H1 (cell line): ENCODE measurements at regions not wholly inside any gene's neighbourhood (a gene's known extent, or its start where the extent isn't known, plus 50 kb on each side); places are given as distances from the start of the nearest gene placed in this dataset.

ENCODE experiments used
- CTCF ChIA-PET: fragments of 300-600 bp; sonication (Branson Sonifier 250); formaldehyde crosslinking; loops from one replicate; lab custom pipeline; 2021; ENCODE audit not compliant: partially characterized antibody; lab: Charles Lee
- POLR2A ChIA-PET: fragments of 300-600 bp; sonication (Branson Sonifier 250); formaldehyde crosslinking; loops from one replicate; lab custom pipeline; 2021; ENCODE audit warnings: inconsistent platforms; ENCODE audit not compliant: partially characterized antibody; lab: Charles Lee
- DNase-seq, 2 experiments: peaks; one replicate each; pipeline versions ENCODE4 v3.0.0 to v3.0.0-alpha.2; 2010 to 2022; ENCODE audit warnings: low spot score in 2 of 2, low read depth in 1 of 2, mixed read lengths in 1 of 2
- FAIRE-seq: peaks from 2 replicates; lab custom pipeline; 2011; peaks lifted over from hg19 to GRCh38; lab: Jason Lieb, UNC
- H2AFZ ChIP-seq: 2 replicates; pipeline ENCODE4 v1.8.1; 2012; ENCODE audit warnings: low read length, inconsistent platforms
- H2AK5ac ChIP-seq: 2 replicates; pipeline ENCODE4 v1.6.1; 2013; ENCODE audit warnings: low read depth, low read length
- H2BK120ac ChIP-seq: replicated peaks from 2 replicates; pipeline ENCODE3; 2013; ENCODE audit warnings: low read depth, low read length, inconsistent platforms
- H2BK12ac ChIP-seq: 2 replicates; pipeline ENCODE4 v1.6.1; 2013; ENCODE audit warnings: low read depth, low read length
- H2BK15ac ChIP-seq: 2 replicates; pipeline ENCODE4 v1.6.1; 2013; ENCODE audit warnings: low read length
- H2BK20ac ChIP-seq: 2 replicates; pipeline ENCODE4 v1.6.1; 2013; ENCODE audit warnings: low read length
- H2BK5ac ChIP-seq: 2 replicates; pipeline ENCODE4 v1.6.1; 2013; ENCODE audit warnings: low read depth, low read length
- H3K14ac ChIP-seq: 2 replicates; pipeline ENCODE4 v1.6.1; 2013; ENCODE audit warnings: inconsistent platforms; ENCODE audit not compliant: insufficient read length
- H3K18ac ChIP-seq: 2 replicates; pipeline ENCODE4 v1.6.1; 2013; ENCODE audit warnings: low read length; ENCODE audit errors: extremely low read depth
- H3K23ac ChIP-seq: 2 replicates; pipeline ENCODE4 v1.6.1; 2013; ENCODE audit warnings: inconsistent platforms; ENCODE audit not compliant: insufficient read length
- H3K23me2 ChIP-seq: 2 replicates; pipeline ENCODE4 v1.6.1; 2013; ENCODE audit warnings: low read depth, low read length
- H3K27ac ChIP-seq: 2 replicates; pipeline ENCODE4 v1.6.1; 2011; ENCODE audit warnings: low read depth, low read length, inconsistent platforms
- H3K27me3 ChIP-seq, 4 experiments: replicated peaks in 1 of 4; 1 replicate in 1 of 4; 2 replicates in 3 of 4; pipeline versions ENCODE4 v1.6.1 to v1.8.1; 2011 to 2013; ENCODE audit warnings: low read length in 3 of 4, mild to moderate bottlenecking in 3 of 4, inconsistent platforms in 2 of 4, mixed read lengths in 2 of 4, moderate library complexity in 1 of 4; ENCODE audit not compliant: control insufficient read depth in 3 of 4, insufficient read depth in 3 of 4; ENCODE audit errors: extremely low read depth in 1 of 4
- H3K36me3 ChIP-seq, 4 experiments: 2 replicates each; pipeline versions ENCODE4 v1.6.1 to v1.8.1; 2011 to 2013; ENCODE audit warnings: mild to moderate bottlenecking in 4 of 4, low read length in 3 of 4, moderate library complexity in 2 of 4, control low read depth in 1 of 4, inconsistent platforms in 1 of 4; ENCODE audit not compliant: insufficient read depth in 4 of 4, control insufficient read depth in 2 of 4
- H3K4ac ChIP-seq: replicated peaks from 2 replicates; pipeline ENCODE3; 2013; ENCODE audit warnings: low read length, low read depth, mixed read lengths, inconsistent platforms; ENCODE audit not compliant: insufficient read length
- H3K4me1 ChIP-seq, 4 experiments: replicated peaks in 1 of 4; 1 replicate in 1 of 4; 2 replicates in 3 of 4; pipeline versions ENCODE4 v1.6.1 to v1.8.1; 2011 to 2013; ENCODE audit warnings: low read length in 3 of 4, inconsistent platforms in 2 of 4, mixed read lengths in 1 of 4; ENCODE audit not compliant: insufficient read depth in 4 of 4, control insufficient read depth in 3 of 4
- H3K4me2 ChIP-seq, 2 experiments: 2 replicates each; pipeline versions ENCODE4 v1.6.1 to v1.8.1; 2011 to 2013; ENCODE audit warnings: low read depth in 2 of 2, low read length in 2 of 2, control low read depth in 1 of 2, inconsistent platforms in 1 of 2, mild to moderate bottlenecking in 1 of 2; ENCODE audit not compliant: insufficient read depth in 1 of 2
- H3K4me3 ChIP-seq, 4 experiments: fragments of 200-600, 300-600 bp in 1 of 4; sonication (generic), shearing (Covaris generic), sonication (Bioruptor Twin) in 1 of 4; 2 replicates each; pipeline versions ENCODE4 v1.5.1 to v1.8.1; 2011 to 2016; ENCODE audit warnings: low read length in 4 of 4, low read depth in 3 of 4, control low read depth in 2 of 4, inconsistent platforms in 2 of 4, mild to moderate bottlenecking in 2 of 4, mixed read lengths in 1 of 4, moderate library complexity in 1 of 4; ENCODE audit not compliant: insufficient read depth in 2 of 4; ENCODE audit errors: extremely low read depth in 1 of 4
- H3K56ac ChIP-seq: replicated peaks from 2 replicates; pipeline ENCODE3; 2013; ENCODE audit warnings: low read depth, mild to moderate bottlenecking, mixed read lengths, low read length, inconsistent platforms; ENCODE audit not compliant: insufficient read length
- H3K79me1 ChIP-seq: 2 replicates; pipeline ENCODE4 v1.6.1; 2013; ENCODE audit warnings: low read depth, low read length, control low read depth
- H3K79me2 ChIP-seq, 2 experiments: 2 replicates each; pipeline versions ENCODE4 v1.6.1 to v1.8.1; 2012 to 2013; ENCODE audit warnings: low read length in 2 of 2, mild to moderate bottlenecking in 2 of 2, inconsistent platforms in 1 of 2; ENCODE audit not compliant: insufficient read depth in 2 of 2, control insufficient read depth in 1 of 2
- H3K9ac ChIP-seq, 4 experiments: replicated peaks in 1 of 4; 1 replicate in 1 of 4; 2 replicates in 3 of 4; pipeline versions ENCODE4 v1.6.1 to v1.8.1; 2011 to 2013; ENCODE audit warnings: low read depth in 3 of 4, low read length in 3 of 4, control low read depth in 2 of 4, mild to moderate bottlenecking in 2 of 4, moderate library complexity in 2 of 4, inconsistent platforms in 1 of 4; ENCODE audit errors: extremely low read depth in 1 of 4
- H3K9me3 ChIP-seq, 2 experiments: 2 replicates each; pipeline versions ENCODE4 v1.6.1 to v1.8.1; 2012 to 2013; ENCODE audit warnings: mild to moderate bottlenecking in 2 of 2, moderate library complexity in 2 of 2, control low read depth in 1 of 2, inconsistent platforms in 1 of 2, low read depth in 1 of 2, low read length in 1 of 2, mixed read lengths in 1 of 2; ENCODE audit not compliant: insufficient read depth in 2 of 2
- H4K20me1 ChIP-seq, 2 experiments: replicated peaks in 1 of 2; 2 replicates each; pipeline versions ENCODE3 to v1.8.1; 2011 to 2013; ENCODE audit warnings: inconsistent platforms in 2 of 2, low read length in 2 of 2, mild to moderate bottlenecking in 1 of 2; ENCODE audit not compliant: insufficient read depth in 2 of 2, control insufficient read depth in 1 of 2
- H4K5ac ChIP-seq: 2 replicates; pipeline ENCODE4 v1.6.1; 2013; ENCODE audit warnings: low read length, low read depth, mixed read lengths, inconsistent platforms; ENCODE audit not compliant: insufficient read length
- H4K8ac ChIP-seq: 2 replicates; pipeline ENCODE4 v1.8.0; 2013; ENCODE audit warnings: mild to moderate bottlenecking, moderate library complexity, low read length, inconsistent platforms; ENCODE audit not compliant: insufficient read depth; ENCODE audit errors: extremely low read depth
- H4K91ac ChIP-seq: replicated peaks from 2 replicates; pipeline ENCODE3; 2013; ENCODE audit warnings: low read length, mixed read lengths, inconsistent platforms; ENCODE audit not compliant: insufficient read length
- BRCA1 ChIP-seq: IDR thresholded peaks from 2 replicates; pipeline ENCODE4 v1.6.1; 2012; ENCODE audit warnings: low read depth, low read length, improper control_type of control experiment
- MAX ChIP-seq: IDR thresholded peaks from 2 replicates; pipeline ENCODE4 v1.6.1; 2012; ENCODE audit warnings: inconsistent platforms
- SIRT6 ChIP-seq: IDR thresholded peaks from one replicate; pipeline ENCODE4 v1.7.1; 2012; ENCODE audit warnings: low read length, inconsistent platforms
- WGBS, 2 experiments: shearing (Covaris generic) in 1 of 2; methylation state at CpG; one replicate each; pipeline versions ENCODE4 v1.1.6 to v1.1.7; 2013 to 2015; ENCODE audit warnings: low lambda C conversion rate in 2 of 2, mixed read lengths in 2 of 2, inconsistent platforms in 1 of 2, low coverage in 1 of 2, missing lambda C conversion rate in 1 of 2; ENCODE audit not compliant: insufficient replicate concordance in 2 of 2, insufficient coverage in 1 of 2, insufficient read length in 1 of 2; ENCODE audit errors: extremely low coverage in 1 of 2, missing lambda C conversion rate in 1 of 2; 5-methylcytosine and 5-hydroxymethylcytosine counted together

- TF ChIP-seq SIRT6, result no peak
Observed at GRCh38 chr1:199101635-199102034, 462.8 kb downstream of the PTPRC start (continued).

- Histone ChIP-seq H3K9me3 (no peaks in the 10 kb centered on the region), H3K79me2 (no peaks in the 10 kb centered on the region), H3K27ac (no peak overlapping the region), H3K79me1 (no peaks in the 10 kb centered on the region), H3K18ac (no peak overlapping the region), H3K27me3 (no peaks in the 10 kb centered on the region), H4K5ac (no peak overlapping the region), H3K23ac (no peak overlapping the region), H3K4ac (no peak overlapping the region), H4K20me1 (no peaks in the 10 kb centered on the region), H3K4me2 (no peak overlapping the region), H3K56ac (no peak overlapping the region), H4K8ac (no peak overlapping the region), H4K91ac (no peak overlapping the region), H3K14ac (no peak overlapping the region), H3K4me1 (no peaks in the 10 kb centered on the region), H2BK20ac (no peak overlapping the region), H3K4me3 (no peak overlapping the region), H2AK5ac (no peak overlapping the region), H2BK12ac (no peak overlapping the region), H3K9ac (no peak overlapping the region), H2BK120ac (no peak overlapping the region), H2AFZ (no peak overlapping the region), H3K23me2 (no peaks in the 10 kb centered on the region), H3K36me3 (no peaks in the 10 kb centered on the region), H2BK5ac (no peak overlapping the region), H2BK15ac (no peak overlapping the region)
- ChIA-PET CTCF (interaction anchor here (3.1 kb wide), 1 partner anchor 11 kb away, joined by 9 read pairs; no protein-coding TSS in a partner anchor), POLR2A (no interaction called here)
- DNase-seq (no peak), FAIRE-seq (no peak)
- WGBS, 2 experiments, result 95% methylated on average over 3 of the region's 3 CpGs; no CpG with 5 or more reads in 1 of the 2 experiments
- TF ChIP-seq BRCA1 (no peak), MAX (no peak)
Observed at GRCh38 chr1:199102239-199102638, 463.4 kb downstream of the PTPRC start.
